COLO668 (cell line): ENCODE measurements at regions not wholly inside any gene's neighbourhood (a gene's known extent, or its start where the extent isn't known, plus 50 kb on each side); places are given as distances from the start of the nearest gene placed in this dataset.
A peak's percentile ranks its signal among the peaks of the same experiment; 100 is the strongest.

ENCODE experiments used
- DNase-seq: peaks from one replicate; lab custom pipeline; 2025; ENCODE audit not compliant: unreplicated experiment; lab: John Stamatoyannopoulos, UW

GRCh38 chr6:24987446-24988115 lies 51.8 kb upstream of the RIPOR2 start:
- no peak for DNase-seq

GRCh38 chr6:24988562-24988961 lies 52.8 kb upstream of the RIPOR2 start:
- no peak for DNase-seq

GRCh38 chr6:24990236-24990845 lies 54.6 kb upstream of the RIPOR2 start:
- DNase-seq, result no peak

GRCh38 chr6:24990944-24991809 lies 55.4 kb upstream of the RIPOR2 start:
- DNase-seq, result no peak

- peak; percentile 34 for DNase-seq
Observed at GRCh38 chr6:24991810-24992467, 56.2 kb upstream of the RIPOR2 start.

- DNase-seq, result no peak
Observed at GRCh38 chr6:24994812-24995211, 59.1 kb upstream of the RIPOR2 start.

- DNase-seq, result no peak
Observed at GRCh38 chr6:24995270-24995669, 59.5 kb upstream of the RIPOR2 start.

- no peak for DNase-seq
Observed at GRCh38 chr6:24996269-24996836, 60.6 kb upstream of the RIPOR2 start.

GRCh38 chr6:24997231-24997630 lies 61.5 kb upstream of the RIPOR2 start:
- no peak for DNase-seq

GRCh38 chr6:24997905-24998304 lies 62.1 kb upstream of the RIPOR2 start:
- DNase-seq, result no peak

- no peak for DNase-seq
Observed at GRCh38 chr6:25002326-25003091, 66.7 kb upstream of the RIPOR2 start.

- no peak for DNase-seq
Observed at GRCh38 chr6:25004357-25004756, 68.6 kb upstream of the RIPOR2 start.

GRCh38 chr6:25005010-25005409 lies 69.2 kb upstream of the RIPOR2 start:
- no peak for DNase-seq

GRCh38 chr6:25006075-25006474 lies 70.3 kb upstream of the RIPOR2 start:
- no peak for DNase-seq

- peak; percentile 16 for DNase-seq
Observed at GRCh38 chr6:25006565-25007001, 70.8 kb upstream of the RIPOR2 start.

- DNase-seq, result no peak
Observed at GRCh38 chr6:25007269-25007699, 71.5 kb upstream of the RIPOR2 start.

- no peak for DNase-seq
Observed at GRCh38 chr6:25008707-25009392, 73.1 kb upstream of the RIPOR2 start.

GRCh38 chr6:25009393-25009710 lies 73.6 kb upstream of the RIPOR2 start:
- no peak for DNase-seq

GRCh38 chr6:25010176-25010575 lies 74.4 kb upstream of the RIPOR2 start:
- no peak for DNase-seq
